SK-N-SH treated with all-trans-retinoic acid at 6 μM for 48 hours (cell line): ENCODE measurements at regions not wholly inside any gene's neighbourhood (a gene's known extent, or its start where the extent isn't known, plus 50 kb on each side); places are given as distances from the start of the nearest gene placed in this dataset.

ENCODE experiments used
- RARB ChIP-seq: fragments of 250-450 bp; sonication (Bioruptor Pico); IDR thresholded peaks from 2 replicates; pipeline ENCODE4 v1.8.0; 2021; ENCODE audit warnings: mild to moderate bottlenecking, moderate library complexity
- ZFP3 ChIP-seq: fragments of 250-450 bp; sonication (Bioruptor Pico); IDR thresholded peaks from 2 replicates; pipeline ENCODE4 v1.5.0; 2020; ENCODE audit warnings: mild to moderate bottlenecking, moderate library complexity
- TF ChIP-seq, protein P1 (sequence below): fragments of 250-450 bp; sonication (Bioruptor Pico); IDR thresholded peaks from 2 replicates; pipeline ENCODE4 v1.8.0; 2020; ENCODE audit warnings: mild to moderate bottlenecking, moderate library complexity, borderline replicate concordance
- TF ChIP-seq, protein P2 (sequence below): fragments of 250-450 bp; sonication (Bioruptor Pico); IDR thresholded peaks from 2 replicates; pipeline ENCODE4 v1.5.1; 2021; ENCODE audit warnings: mild to moderate bottlenecking, moderate library complexity

DNA sequence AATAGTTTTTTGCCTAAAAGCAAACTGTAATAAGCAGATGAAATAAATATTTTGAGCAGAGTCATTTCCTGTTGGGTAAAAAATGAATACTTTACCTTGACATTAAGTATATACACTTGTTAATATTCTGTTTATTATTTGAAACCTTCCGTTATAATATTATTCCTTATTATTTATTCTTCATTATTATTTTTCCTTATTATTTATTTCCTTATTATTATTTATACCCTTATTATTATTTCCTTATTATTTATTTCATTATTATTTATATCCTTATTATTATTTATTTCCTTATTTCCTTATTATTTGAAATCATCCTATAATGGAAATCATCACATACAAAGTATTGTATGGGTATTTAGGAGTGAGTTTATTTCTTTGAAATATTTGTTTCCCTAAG is 232.2 kb upstream of the RBBP8 start:
- no peak for TF ChIP-seq RARB (CRISPR knock-in tag)
- TF ChIP-seq, protein P1, sequence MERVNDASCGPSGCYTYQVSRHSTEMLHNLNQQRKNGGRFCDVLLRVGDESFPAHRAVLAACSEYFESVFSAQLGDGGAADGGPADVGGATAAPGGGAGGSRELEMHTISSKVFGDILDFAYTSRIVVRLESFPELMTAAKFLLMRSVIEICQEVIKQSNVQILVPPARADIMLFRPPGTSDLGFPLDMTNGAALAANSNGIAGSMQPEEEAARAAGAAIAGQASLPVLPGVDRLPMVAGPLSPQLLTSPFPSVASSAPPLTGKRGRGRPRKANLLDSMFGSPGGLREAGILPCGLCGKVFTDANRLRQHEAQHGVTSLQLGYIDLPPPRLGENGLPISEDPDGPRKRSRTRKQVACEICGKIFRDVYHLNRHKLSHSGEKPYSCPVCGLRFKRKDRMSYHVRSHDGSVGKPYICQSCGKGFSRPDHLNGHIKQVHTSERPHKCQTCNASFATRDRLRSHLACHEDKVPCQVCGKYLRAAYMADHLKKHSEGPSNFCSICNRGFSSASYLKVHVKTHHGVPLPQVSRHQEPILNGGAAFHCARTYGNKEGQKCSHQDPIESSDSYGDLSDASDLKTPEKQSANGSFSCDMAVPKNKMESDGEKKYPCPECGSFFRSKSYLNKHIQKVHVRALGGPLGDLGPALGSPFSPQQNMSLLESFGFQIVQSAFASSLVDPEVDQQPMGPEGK (CRISPR knock-in tag) = no peak
- TF ChIP-seq, protein P2, sequence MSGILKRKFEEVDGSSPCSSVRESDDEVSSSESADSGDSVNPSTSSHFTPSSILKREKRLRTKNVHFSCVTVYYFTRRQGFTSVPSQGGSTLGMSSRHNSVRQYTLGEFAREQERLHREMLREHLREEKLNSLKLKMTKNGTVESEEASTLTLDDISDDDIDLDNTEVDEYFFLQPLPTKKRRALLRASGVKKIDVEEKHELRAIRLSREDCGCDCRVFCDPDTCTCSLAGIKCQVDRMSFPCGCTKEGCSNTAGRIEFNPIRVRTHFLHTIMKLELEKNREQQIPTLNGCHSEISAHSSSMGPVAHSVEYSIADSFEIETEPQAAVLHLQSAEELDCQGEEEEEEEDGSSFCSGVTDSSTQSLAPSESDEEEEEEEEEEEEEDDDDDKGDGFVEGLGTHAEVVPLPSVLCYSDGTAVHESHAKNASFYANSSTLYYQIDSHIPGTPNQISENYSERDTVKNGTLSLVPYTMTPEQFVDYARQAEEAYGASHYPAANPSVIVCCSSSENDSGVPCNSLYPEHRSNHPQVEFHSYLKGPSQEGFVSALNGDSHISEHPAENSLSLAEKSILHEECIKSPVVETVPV (CRISPR knock-in tag) = no peak
- no peak for TF ChIP-seq ZFP3 (CRISPR knock-in tag)
